Activated naive CD8-positive, alpha-beta T cell treated with anti-CD3 and anti-CD28 coated beads, Interleukin-2, amount 50 U/mL, for 24 hours (primary cell): ENCODE measurements at regions not wholly inside any gene's neighbourhood (a gene's known extent, or its start where the extent isn't known, plus 50 kb on each side); places are given as distances from the start of the nearest gene placed in this dataset.
A peak's percentile ranks its signal among the peaks of the same experiment; 100 is the strongest.
"Not testable (repeated sequence)": the region's sequence is repeated elsewhere in the genome, so short reads cannot be mapped to it uniquely, and the experiment has no call there.

ENCODE experiments used
- ATAC-seq: fragments of 150-1000 bp; cut with Tn5 transposase; one replicate; pipeline ENCODE4 v1.10.0; 2021
- DNase-seq: peaks from one replicate; pipeline ENCODE4 v3.0.0; 2021
- H3K27ac Mint-ChIP-seq: one replicate; pipeline ENCODE4 v1.8.0; 2021; ENCODE audit warnings: mild to moderate bottlenecking, mixed read lengths
- H3K27me3 Mint-ChIP-seq: one replicate; pipeline ENCODE4 v1.8.0; 2021; ENCODE audit warnings: mixed read lengths
- H3K36me3 Mint-ChIP-seq: one replicate; pipeline ENCODE4 v1.8.0; 2021; ENCODE audit warnings: low read depth, mixed read lengths
- H3K4me1 Mint-ChIP-seq: one replicate; pipeline ENCODE4 v1.8.0; 2021; ENCODE audit warnings: mixed read lengths
- H3K4me3 Mint-ChIP-seq: one replicate; pipeline ENCODE4 v1.8.0; 2021; ENCODE audit warnings: mild to moderate bottlenecking, moderate library complexity, mixed read lengths
- H3K9me3 Mint-ChIP-seq: one replicate; pipeline ENCODE4 v1.8.0; 2021; ENCODE audit warnings: mixed read lengths

DNA sequence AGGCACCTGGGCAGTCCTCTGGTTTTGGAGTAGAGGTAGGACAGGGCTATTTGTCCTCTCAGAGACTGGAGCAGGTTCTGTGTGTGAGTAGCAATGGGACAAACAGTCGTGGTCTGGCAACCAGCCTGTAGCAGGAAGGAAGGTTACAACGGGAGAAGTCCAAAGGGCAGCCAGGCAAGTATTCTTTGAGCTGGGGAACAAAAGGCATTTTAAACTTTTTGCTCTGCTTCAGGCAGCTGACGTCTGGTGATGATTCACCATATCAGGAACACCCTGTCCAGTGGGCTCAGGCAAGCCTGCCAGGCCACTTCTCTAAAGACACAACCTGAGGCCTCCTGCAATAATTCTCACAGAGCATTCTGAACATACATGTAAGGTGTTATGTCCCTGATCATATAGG is 215.8 kb downstream of the FAM72C start:
- not testable (repeated sequence) for H3K27me3 Mint-ChIP-seq, H3K4me1 Mint-ChIP-seq, DNase-seq, H3K4me3 Mint-ChIP-seq, H3K36me3 Mint-ChIP-seq, ATAC-seq, H3K27ac Mint-ChIP-seq
- H3K9me3 Mint-ChIP-seq: peaks cover 11% of the 10 kb centered on the region

DNA sequence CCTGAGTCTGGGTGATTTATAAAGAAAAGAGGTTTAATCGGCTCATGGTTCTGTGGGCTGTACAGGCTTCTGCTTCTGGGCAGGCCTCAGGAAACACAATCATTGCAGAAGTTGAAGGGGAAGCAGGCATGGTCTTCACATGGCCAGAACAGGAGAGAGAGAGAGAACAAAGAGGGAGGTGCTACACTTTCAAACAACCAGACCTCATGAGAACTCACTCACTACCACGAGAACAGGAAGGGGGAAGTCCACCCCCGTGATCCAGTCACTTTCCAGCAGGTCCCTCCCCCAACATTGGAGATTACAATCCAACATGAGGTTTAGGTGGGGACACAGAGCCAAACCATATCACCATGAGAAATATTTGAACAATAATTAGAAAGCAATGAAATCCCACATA is 222.9 kb downstream of the FAM72C start:
- Mint-ChIP-seq H3K27ac (no peak overlapping the region), H3K27me3 (peaks cover 4% of the 10 kb centered on the region)

DNA sequence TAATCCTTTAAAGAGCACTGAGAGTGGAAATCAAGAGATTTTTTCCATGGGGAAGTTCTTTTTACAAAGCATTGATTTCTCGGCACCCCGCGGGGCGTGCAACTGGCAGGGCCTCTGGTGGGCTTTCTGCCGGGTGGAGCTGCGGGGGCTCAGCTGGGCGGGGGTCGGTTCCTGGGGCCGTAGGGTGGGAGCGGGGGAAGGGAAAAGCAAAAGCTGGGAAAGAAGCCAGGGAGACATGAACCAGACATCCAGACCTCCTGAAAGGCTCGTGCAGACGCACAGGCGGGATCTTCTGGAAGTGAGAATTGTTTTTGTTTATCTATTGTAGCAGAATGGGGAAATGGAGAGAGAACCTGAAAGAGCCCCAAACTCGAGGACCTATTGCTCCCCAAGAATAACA is 235.2 kb downstream of the FAM72C start:
- peaks cover 30% of the 10 kb centered on the region for H3K27me3 Mint-ChIP-seq
- H3K36me3 Mint-ChIP-seq: no peaks in the 10 kb centered on the region

More for the DNA sequence above, 222.9 kb downstream of the FAM72C start:
- peaks cover 8% of the 10 kb centered on the region for H3K9me3 Mint-ChIP-seq
- H3K36me3 Mint-ChIP-seq: no peaks in the 10 kb centered on the region
- DNase-seq (no peak), ATAC-seq (no peak)
- H3K4me3 Mint-ChIP-seq: no peak overlapping the region
- H3K4me1 Mint-ChIP-seq: peaks cover 4% of the 10 kb centered on the region

DNA sequence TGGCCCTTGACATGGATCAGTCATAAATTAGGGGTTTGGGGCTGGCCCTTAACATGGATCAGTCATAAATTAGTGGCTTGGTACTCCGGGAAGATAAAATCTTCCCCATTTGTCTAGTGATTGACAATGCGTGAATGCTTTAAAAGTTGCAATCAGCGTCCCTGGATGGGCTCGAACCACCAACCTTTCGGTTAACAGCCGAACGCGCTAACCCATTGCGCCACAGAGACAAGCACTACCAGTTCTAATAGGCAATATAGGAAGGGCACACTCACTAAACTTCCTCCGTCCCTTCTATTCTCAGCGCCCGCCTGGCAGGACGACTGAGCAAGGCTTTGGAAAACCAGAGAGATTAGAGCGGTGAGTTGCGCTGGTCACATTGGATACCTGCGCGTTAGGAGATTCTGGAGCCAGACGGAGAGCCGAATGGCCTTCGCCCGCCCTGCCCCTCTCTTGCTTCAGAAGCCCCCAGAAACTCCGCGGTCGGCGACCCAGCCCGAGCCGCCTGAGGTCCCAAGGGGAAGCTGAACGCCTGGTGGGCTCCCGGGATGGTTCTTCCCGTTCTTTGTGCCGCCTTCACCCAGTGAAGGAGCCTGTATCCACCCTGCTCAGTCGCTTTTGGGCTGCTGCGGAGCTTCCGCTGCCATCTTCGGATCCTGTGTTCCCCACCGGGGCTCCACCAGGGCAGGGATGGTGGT is 235.9 kb downstream of the FAM72C start:
- peaks cover 36% of the 10 kb centered on the region for H3K27me3 Mint-ChIP-seq
- no peaks in the 10 kb centered on the region for H3K9me3 Mint-ChIP-seq
- no peaks in the 10 kb centered on the region for H3K36me3 Mint-ChIP-seq
- peak overlapping the region; percentile 11 for H3K4me3 Mint-ChIP-seq
- H3K4me1 Mint-ChIP-seq: no peaks in the 10 kb centered on the region
- DNase-seq: peak; percentile 7
- no peak for ATAC-seq
- H3K27ac Mint-ChIP-seq: peak overlapping the region; percentile 46

More for the DNA sequence above, 235.2 kb downstream of the FAM72C start:
- no peaks in the 10 kb centered on the region for H3K9me3 Mint-ChIP-seq
- H3K27ac Mint-ChIP-seq: no peak overlapping the region
- H3K4me1 Mint-ChIP-seq: no peaks in the 10 kb centered on the region
- no peak overlapping the region for H3K4me3 Mint-ChIP-seq
- ATAC-seq (no peak), DNase-seq (no peak)

DNA sequence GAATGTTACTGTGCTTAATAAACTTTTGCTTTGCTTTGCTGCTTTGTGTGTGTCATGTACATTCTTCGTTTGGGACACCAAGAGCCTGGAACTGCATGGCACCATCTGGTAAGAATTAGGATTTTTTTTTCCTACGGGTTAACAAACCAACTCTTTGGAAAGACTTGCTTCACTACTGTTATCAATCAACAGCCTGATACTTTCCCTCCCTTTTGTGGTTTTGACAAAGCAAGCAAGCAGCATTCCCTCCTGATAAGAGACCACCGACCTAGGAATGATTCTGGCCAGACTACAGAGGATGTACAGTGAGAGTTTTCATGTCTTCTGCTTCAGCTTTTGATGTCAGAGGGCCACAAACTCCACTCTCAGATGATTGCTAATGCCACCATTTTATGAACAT is 237.5 kb downstream of the FAM72C start:
- not testable (repeated sequence) for DNase-seq, H3K27ac Mint-ChIP-seq, ATAC-seq, H3K9me3 Mint-ChIP-seq, H3K4me3 Mint-ChIP-seq, H3K4me1 Mint-ChIP-seq, H3K36me3 Mint-ChIP-seq
- peaks cover 40% of the 10 kb centered on the region for H3K27me3 Mint-ChIP-seq

DNA sequence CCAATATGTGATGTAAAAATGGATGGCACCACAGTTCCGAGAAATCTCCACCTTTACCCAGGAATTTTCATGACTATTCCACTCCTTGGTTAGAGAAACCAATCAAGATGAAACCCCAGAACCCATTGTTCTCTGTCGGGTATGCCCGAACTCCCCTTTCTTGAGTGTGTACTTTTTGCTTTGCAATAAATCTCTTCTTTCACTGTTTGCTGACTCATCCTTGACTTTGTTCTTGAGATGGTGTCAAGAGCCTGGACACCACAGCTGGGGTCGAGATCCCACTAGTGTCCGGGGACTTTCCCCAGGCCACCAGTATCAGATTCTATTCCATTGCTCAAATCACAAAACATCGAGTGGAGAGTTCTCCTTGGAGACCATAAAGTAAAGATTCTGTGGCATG is 240.9 kb downstream of the FAM72C start:
- H3K36me3 Mint-ChIP-seq, H3K4me1 Mint-ChIP-seq, H3K9me3 Mint-ChIP-seq, H3K4me3 Mint-ChIP-seq, H3K27ac Mint-ChIP-seq, DNase-seq, ATAC-seq: not testable (repeated sequence)
- peaks cover 40% of the 10 kb centered on the region for H3K27me3 Mint-ChIP-seq

DNA sequence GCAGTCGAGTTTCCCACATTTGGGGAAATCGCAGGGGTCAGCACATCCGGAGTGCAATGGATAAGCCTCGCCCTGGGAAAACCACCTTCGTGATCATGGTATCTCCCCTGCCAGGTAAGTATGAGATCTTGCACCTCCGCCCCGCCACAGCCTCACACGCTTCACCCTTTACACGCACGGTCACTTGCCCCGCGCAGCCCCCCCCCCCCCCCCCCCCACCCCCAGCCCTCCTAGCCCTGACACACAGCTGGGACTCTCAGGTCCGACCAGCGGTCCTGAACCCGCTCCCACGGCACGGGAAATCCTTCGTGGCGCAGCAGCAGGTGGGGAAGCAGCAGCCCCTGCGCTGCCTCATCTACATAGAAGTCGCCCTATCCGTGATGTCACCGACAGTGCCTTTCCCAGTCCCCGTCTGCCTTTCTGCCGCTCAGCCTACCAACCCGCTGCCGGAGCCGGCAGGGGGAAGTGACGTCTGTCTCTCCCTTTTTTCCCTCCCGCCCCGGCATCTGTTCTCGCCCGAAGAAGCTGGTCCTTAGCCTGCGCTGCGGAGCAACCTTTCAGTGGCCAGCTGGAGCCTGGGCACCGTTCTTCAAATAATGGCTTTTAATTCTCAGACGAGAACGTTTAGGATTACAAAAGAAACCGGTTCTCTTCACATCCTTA is 242.2 kb downstream of the FAM72C start:
- not testable (repeated sequence) for H3K4me3 Mint-ChIP-seq, DNase-seq, H3K9me3 Mint-ChIP-seq, H3K36me3 Mint-ChIP-seq, H3K27ac Mint-ChIP-seq, H3K4me1 Mint-ChIP-seq
- H3K27me3 Mint-ChIP-seq: peaks cover 34% of the 10 kb centered on the region
- ATAC-seq: peak; percentile 59

DNA sequence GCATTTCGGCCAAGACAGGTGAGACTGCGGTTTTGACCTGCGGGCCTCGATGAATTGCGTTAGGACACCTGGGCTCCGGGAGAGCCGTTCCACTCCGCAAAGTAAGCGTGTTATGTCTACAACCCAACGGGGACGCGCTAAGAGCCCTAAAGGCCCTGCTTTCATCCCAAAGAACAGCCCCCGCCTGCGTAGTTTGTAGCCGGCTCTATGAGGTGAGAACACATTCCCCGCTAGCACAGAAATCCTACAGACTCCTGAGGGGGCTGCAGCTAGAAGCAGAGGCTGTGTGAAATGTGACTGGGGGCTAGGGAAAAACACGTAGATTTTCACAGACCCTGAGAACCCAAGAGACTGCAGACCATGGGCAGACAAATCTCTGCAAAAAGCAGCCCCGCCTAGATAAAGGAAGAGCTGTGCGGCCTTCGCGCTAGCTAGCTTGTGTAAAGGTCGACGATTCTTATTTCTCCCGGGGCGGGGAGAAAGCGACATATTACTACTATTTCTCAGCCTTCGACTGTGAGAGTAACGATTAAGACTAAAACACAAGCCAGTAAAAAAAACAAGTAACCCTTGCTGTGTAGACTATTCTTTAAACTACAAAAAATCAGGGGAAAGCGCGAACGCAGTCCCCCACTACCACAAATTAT is 242.9 kb downstream of the FAM72C start:
- DNase-seq, H3K36me3 Mint-ChIP-seq, H3K4me3 Mint-ChIP-seq, H3K9me3 Mint-ChIP-seq, H3K27ac Mint-ChIP-seq, H3K4me1 Mint-ChIP-seq: not testable (repeated sequence)
- peaks cover 34% of the 10 kb centered on the region for H3K27me3 Mint-ChIP-seq
- ATAC-seq: peak; percentile 97

DNA sequence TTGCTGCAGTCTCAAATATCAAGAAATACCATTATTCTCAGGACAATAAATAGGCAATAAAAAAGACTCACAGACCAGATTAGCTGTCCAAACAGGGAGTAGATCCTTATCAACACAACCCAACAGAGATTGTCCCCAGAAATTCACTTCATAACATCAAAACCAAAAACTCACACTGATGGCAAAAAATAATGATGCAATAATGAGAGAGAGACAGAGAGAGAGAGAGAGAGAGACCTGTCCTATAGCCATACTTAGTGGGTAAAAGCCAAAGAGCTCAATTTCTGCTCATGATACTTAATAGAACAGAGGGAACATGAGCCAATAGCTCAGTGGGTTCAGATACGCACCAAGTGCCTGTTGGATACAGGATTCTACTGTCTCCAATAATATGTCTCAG is 244.5 kb downstream of the FAM72C start:
- Mint-ChIP-seq H3K27me3 (peaks cover 37% of the 10 kb centered on the region), H3K36me3 (no peaks in the 10 kb centered on the region), H3K27ac (no peak overlapping the region), H3K9me3 (no peaks in the 10 kb centered on the region), H3K4me1 (no peaks in the 10 kb centered on the region), H3K4me3 (no peak overlapping the region)
- ATAC-seq: no peak
- no peak for DNase-seq

DNA sequence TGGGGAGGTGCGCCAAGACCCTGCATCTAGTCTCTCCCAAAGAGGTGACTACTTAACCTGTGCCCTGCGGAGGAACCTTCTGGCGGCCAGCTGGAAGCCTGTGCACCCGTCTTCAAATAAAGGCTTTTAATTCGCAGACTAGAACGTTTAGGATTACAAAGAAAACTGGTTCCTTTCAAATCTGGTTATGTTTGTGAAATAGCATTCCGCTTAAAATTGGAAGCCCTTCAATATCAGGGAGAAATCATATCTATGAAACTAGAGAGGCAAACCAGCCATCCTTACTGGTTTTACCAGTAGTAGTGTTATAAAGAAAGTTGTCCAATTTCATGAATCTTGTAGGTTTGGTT is 250.8 kb downstream of the FAM72C start:
- Mint-ChIP-seq H3K4me1 (no peaks in the 10 kb centered on the region), H3K36me3 (no peaks in the 10 kb centered on the region), H3K9me3 (no peaks in the 10 kb centered on the region), H3K27ac (no peak overlapping the region), H3K4me3 (no peak overlapping the region), H3K27me3 (peaks cover 36% of the 10 kb centered on the region)
- DNase-seq (no peak), ATAC-seq (no peak)

DNA sequence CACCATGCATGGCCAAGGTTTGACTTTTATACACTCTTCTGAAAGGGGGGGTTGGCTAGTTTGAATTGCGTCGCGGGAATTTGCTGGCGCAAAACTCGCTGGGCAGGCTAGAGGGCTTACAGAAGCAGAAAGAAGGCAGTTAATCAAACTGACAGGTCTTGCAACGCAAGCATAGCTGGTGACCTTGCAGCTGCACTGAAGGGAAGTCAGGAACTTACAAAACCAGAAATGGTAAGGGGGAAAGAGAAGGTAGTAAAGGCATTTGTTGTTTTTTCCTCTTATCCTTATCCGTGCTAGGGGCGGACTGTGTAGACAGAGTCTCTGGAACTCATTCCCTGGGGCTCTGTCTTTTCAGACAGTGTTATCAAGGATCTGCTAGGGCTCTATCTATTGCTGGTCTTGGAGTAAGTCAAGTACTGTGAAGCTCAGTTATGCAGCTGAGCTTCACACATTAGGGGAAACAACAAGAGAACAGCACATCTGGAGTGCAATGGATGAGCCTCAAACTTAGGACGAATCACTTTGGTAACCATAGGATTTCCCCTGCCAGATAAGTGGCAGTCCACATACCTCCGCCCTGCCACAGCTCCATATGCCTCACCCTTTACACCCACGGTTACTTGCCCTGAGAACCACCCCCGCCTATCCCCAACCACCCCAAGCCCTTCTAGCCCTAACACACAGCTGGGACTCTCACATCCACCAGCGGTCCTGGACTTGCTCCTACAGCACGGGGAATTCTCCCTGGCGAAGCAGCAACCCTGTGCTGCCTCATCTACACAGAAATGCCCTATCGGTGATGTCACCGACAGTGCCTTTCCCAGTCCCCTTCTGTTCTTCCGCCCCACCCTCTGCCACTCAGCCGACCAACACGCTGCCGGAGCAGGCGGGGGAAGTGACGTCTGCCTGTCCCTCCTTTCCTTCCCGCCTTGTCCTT is 251.4 kb downstream of the FAM72C start:
- no peaks in the 10 kb centered on the region for H3K36me3 Mint-ChIP-seq
- H3K4me3 Mint-ChIP-seq: no peak overlapping the region
- DNase-seq (no peak), ATAC-seq (no peak)
- no peaks in the 10 kb centered on the region for H3K9me3 Mint-ChIP-seq
- H3K4me1 Mint-ChIP-seq: no peaks in the 10 kb centered on the region
- H3K27ac Mint-ChIP-seq: no peak overlapping the region
- H3K27me3 Mint-ChIP-seq: peaks cover 36% of the 10 kb centered on the region

DNA sequence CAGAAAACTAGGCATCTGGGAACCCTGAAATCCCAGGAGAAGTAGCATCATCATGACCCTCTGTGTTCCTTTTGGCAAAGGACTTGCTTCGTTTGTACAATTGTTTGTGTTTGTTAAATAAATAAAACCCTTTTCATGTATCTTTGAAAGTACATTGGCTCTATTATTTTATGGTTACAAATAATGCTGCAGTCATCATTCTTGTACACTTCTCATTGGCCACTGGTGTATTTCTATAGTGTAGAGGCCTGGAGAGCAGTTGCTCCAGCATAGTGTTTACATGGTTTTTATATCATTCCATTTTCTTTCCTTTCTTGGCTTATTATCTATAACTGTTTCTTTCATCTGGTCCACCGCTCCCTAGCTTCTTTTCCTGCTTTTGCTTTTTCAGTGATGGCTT is 253.3 kb downstream of the FAM72C start:
- peaks cover 30% of the 10 kb centered on the region for H3K27me3 Mint-ChIP-seq
- H3K36me3 Mint-ChIP-seq: no peaks in the 10 kb centered on the region
- H3K4me1 Mint-ChIP-seq: no peaks in the 10 kb centered on the region
- no peaks in the 10 kb centered on the region for H3K9me3 Mint-ChIP-seq
- DNase-seq (no peak), ATAC-seq (no peak)
- H3K27ac Mint-ChIP-seq: no peak overlapping the region
- no peak overlapping the region for H3K4me3 Mint-ChIP-seq

DNA sequence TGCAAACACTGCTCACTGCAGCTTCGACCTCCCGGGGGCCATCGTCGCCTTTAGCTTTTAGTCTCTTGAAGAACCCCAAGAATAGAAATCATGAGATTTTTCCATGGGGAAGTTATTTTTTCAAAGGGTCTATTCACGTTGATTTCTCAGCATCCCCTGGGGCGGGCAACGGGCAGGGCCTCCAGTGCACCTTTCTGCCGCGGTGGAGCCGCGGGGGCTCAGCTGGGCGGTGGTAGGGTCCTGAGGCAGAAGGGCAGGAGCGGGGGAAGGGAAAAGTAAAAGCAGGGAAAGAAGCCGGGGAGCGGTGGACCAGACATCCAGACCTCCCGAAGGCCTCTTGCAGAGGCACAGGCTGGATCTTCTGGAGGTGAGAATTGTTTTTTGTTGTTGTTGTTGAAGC is 253.8 kb downstream of the FAM72C start:
- H3K27me3 Mint-ChIP-seq: peaks cover 31% of the 10 kb centered on the region
- H3K36me3 Mint-ChIP-seq: no peaks in the 10 kb centered on the region
- no peaks in the 10 kb centered on the region for H3K9me3 Mint-ChIP-seq
- ATAC-seq: no peak
- DNase-seq: no peak
- no peak overlapping the region for H3K4me3 Mint-ChIP-seq
- H3K27ac Mint-ChIP-seq: no peak overlapping the region
- H3K4me1 Mint-ChIP-seq: no peaks in the 10 kb centered on the region

DNA sequence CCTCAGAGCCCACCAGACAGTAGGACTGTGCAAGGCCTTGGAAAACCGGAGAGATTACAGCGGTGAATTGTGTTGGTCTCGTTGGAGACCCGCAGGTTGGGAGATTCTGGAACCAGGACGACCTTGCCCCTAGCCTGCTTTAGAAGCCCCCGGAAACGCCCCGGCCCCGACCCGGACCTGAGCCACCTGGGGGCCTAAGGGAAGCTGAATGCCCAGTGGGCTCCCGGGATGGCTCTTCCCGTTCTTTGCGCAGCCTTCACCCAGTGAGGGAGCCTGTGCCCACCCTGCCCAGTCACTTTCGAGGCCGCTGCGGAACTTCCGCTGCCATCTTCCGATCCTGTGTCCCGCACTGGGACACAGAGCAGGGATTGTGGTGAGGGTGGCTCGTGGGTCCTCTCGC is 254.4 kb downstream of the FAM72C start:
- Mint-ChIP-seq H3K27ac (no peak overlapping the region), H3K4me1 (no peaks in the 10 kb centered on the region), H3K9me3 (no peaks in the 10 kb centered on the region), H3K36me3 (no peaks in the 10 kb centered on the region), H3K4me3 (no peak overlapping the region), H3K27me3 (peaks cover 30% of the 10 kb centered on the region)
- no peak for DNase-seq
- no peak for ATAC-seq
